ENCODE measurements at regions not wholly inside any gene's neighbourhood (a gene's known extent, or its start where the extent isn't known, plus 50 kb on each side); places are given as distances from the start of the nearest gene placed in this dataset.

- Histone ChIP-seq H3K27me3 (ENCODE audit: control insufficient read depth, insufficient read depth, low read length) (no peaks in the 10 kb centered on the region), H3K4me3 (ENCODE audit: low read depth, low read length) (no peak overlapping the region), H3K9ac (ENCODE audit: low read depth, low read length) (no peak overlapping the region), H3K36me3 (ENCODE audit: control insufficient read depth, insufficient read depth, low read length) (no peaks in the 10 kb centered on the region), H3K9me3 (ENCODE audit: control insufficient read depth, insufficient read depth, low read length) (no peaks in the 10 kb centered on the region), H3K4me1 (ENCODE audit: control insufficient read depth, insufficient read depth, low read length) (peaks cover 11% of the 10 kb centered on the region)
Observed at GRCh38 chr13:94765814-94766213, 53.5 kb upstream of the SOX21 start.

GRCh38 chr13:94764576-94765321, 52.4 kb upstream of the SOX21 start:
- Histone ChIP-seq H3K36me3 (ENCODE audit: control insufficient read depth, insufficient read depth, low read length) (no peaks in the 10 kb centered on the region), H3K4me3 (ENCODE audit: low read depth, low read length) (no peak overlapping the region), H3K9me3 (ENCODE audit: control insufficient read depth, insufficient read depth, low read length) (no peaks in the 10 kb centered on the region), H3K27me3 (ENCODE audit: control insufficient read depth, insufficient read depth, low read length) (no peaks in the 10 kb centered on the region), H3K4me1 (ENCODE audit: control insufficient read depth, insufficient read depth, low read length) (peaks cover 15% of the 10 kb centered on the region), H3K9ac (ENCODE audit: low read depth, low read length) (no peak overlapping the region)

Data from iPS-15b (cell line).